Mesendoderm (in vitro differentiated cells): ENCODE measurements at regions not wholly inside any gene's neighbourhood (a gene's known extent, or its start where the extent isn't known, plus 50 kb on each side); places are given as distances from the start of the nearest gene placed in this dataset.

Experiments used
- DNase-seq: peaks from one replicate; pipeline ENCODE4 v3.0.0; 2013
- H2AK5ac ChIP-seq: 2 replicates; pipeline ENCODE4 v1.6.1; 2013; ENCODE audit warnings: low read length, inconsistent platforms
- H2BK120ac ChIP-seq: 2 replicates; pipeline ENCODE4 v1.6.1; 2013; ENCODE audit warnings: low read depth, mild to moderate bottlenecking, low read length, moderate library complexity, mixed read lengths
- H2BK15ac ChIP-seq: replicated peaks from 2 replicates; pipeline ENCODE4 v1.6.1; 2013; ENCODE audit warnings: low read depth, mild to moderate bottlenecking, moderate library complexity
- H2BK5ac ChIP-seq: 2 replicates; pipeline ENCODE4 v1.6.1; 2013; ENCODE audit warnings: low read length, inconsistent platforms
- H3K18ac ChIP-seq: 2 replicates; pipeline ENCODE4 v1.6.1; 2013; ENCODE audit warnings: mild to moderate bottlenecking, low read length, mixed read lengths
- H3K23ac ChIP-seq: one replicate; pipeline ENCODE4 v1.6.1; 2013; ENCODE audit warnings: low read length
- H3K27ac ChIP-seq: 2 replicates; pipeline ENCODE4 v1.5.1; 2013; ENCODE audit warnings: low read depth, mild to moderate bottlenecking, inconsistent platforms, low read length, moderate library complexity
- H3K27me3 ChIP-seq: 2 replicates; pipeline ENCODE4 v1.6.1; 2013; ENCODE audit warnings: low read length, control low read depth, mild to moderate bottlenecking, inconsistent platforms; ENCODE audit not compliant: insufficient read depth, poor library complexity
- H3K36me3 ChIP-seq: 2 replicates; pipeline ENCODE4 v1.6.1; 2013; ENCODE audit warnings: low read length, inconsistent platforms; ENCODE audit not compliant: control insufficient read depth, insufficient read depth
- H3K4ac ChIP-seq: one replicate; pipeline ENCODE4 v1.6.1; 2013; ENCODE audit warnings: low read depth, mild to moderate bottlenecking, low read length, moderate library complexity
- H3K4me1 ChIP-seq: 2 replicates; pipeline ENCODE4 v1.6.1; 2013; ENCODE audit warnings: low read depth, low read length, inconsistent platforms; ENCODE audit not compliant: control insufficient read depth
- H3K4me2 ChIP-seq: 2 replicates; pipeline ENCODE4 v1.6.1; 2013; ENCODE audit warnings: low read length
- H3K4me3 ChIP-seq: 2 replicates; pipeline ENCODE4 v1.5.1; 2013; ENCODE audit warnings: mild to moderate bottlenecking, low read length
- H3K56ac ChIP-seq: one replicate; pipeline ENCODE4 v1.6.1; 2013; ENCODE audit warnings: low read length
- H3K79me1 ChIP-seq: 2 replicates; pipeline ENCODE4 v1.6.1; 2013; ENCODE audit warnings: low read length, inconsistent platforms
- H3K79me2 ChIP-seq: 2 replicates; pipeline ENCODE4 v1.6.1; 2013; ENCODE audit warnings: mild to moderate bottlenecking, low read length; ENCODE audit not compliant: control insufficient read depth, insufficient read depth
- H3K9ac ChIP-seq: 2 replicates; pipeline ENCODE4 v1.6.1; 2013; ENCODE audit warnings: low read length, inconsistent platforms
- H4K5ac ChIP-seq: one replicate; pipeline ENCODE4 v1.6.1; 2013; ENCODE audit warnings: low read length
- H4K8ac ChIP-seq: one replicate; pipeline ENCODE4 v1.6.1; 2013; ENCODE audit warnings: low read depth, mild to moderate bottlenecking, control low read depth, low read length, moderate library complexity
- WGBS: extraction: QIAGEN DNeasy Blood & Tissue Kit; methylation state at CpG from one replicate; pipeline ENCODE4 v1.1.7; 2013; ENCODE audit warnings: low lambda C conversion rate, missing lambda C conversion rate; ENCODE audit not compliant: insufficient coverage; ENCODE audit errors: extremely low coverage; 5-methylcytosine and 5-hydroxymethylcytosine counted together

DNA sequence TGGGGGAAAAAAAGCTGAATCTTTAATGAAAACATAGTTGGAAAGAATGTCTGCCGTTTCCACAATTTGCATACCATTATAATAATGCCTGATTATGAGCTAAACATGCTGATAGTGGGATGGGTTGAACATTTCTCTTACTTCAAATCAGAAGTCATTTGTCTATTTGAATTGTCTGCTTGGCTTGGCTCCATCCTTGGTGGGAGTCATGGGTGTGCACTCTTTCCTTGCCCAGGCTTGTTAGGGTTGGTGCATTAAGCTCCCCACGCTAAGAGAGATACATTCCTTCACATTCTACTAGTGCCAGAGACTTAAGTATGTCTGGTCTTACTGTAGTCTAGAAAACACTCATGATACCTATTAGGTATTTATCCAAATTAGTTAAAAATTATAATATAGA is 121.4 kb upstream of the RARB start:
- H3K27ac ChIP-seq: no peak overlapping the region

DNA sequence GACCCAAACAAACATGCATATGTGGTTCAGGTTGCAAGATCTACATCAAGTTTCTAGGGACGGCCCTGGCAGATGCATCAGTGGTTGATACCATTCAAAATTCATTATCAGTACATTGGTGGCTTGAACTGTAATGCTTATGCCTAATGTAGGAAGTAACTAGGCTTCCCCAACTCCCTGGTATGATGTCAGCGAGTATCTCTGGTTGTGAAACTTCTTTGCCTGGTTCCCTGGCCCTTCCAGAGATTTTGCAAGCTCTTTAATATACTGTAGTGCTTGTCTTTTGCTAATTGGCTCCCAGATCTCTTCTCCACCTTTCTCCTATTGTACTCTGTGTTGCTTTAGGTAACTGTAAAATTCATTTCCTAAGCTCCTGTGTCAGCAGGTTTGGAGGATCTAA is 114.8 kb upstream of the RARB start:
- no peaks in the 10 kb centered on the region for H3K36me3 ChIP-seq
- no peak overlapping the region for H3K27ac ChIP-seq
- H2BK15ac ChIP-seq: no peak overlapping the region
- H2BK5ac ChIP-seq: no peak overlapping the region
- H3K27me3 ChIP-seq: no peaks in the 10 kb centered on the region
- H3K23ac ChIP-seq: no peak overlapping the region
- no peak overlapping the region for H3K4me3 ChIP-seq
- no peak overlapping the region for H3K9ac ChIP-seq
- H3K79me2 ChIP-seq: no peaks in the 10 kb centered on the region
- no peaks in the 10 kb centered on the region for H3K4me1 ChIP-seq
- H3K4me2 ChIP-seq: no peak overlapping the region
- H3K56ac ChIP-seq: no peak overlapping the region
- H3K4ac ChIP-seq: no peak overlapping the region
- no peaks in the 10 kb centered on the region for H3K79me1 ChIP-seq
- WGBS: no CpG with 5 or more reads among the region's 2 CpGs
- no peak overlapping the region for H2BK120ac ChIP-seq
- DNase-seq: no peak
- no peak overlapping the region for H2AK5ac ChIP-seq
- no peak overlapping the region for H4K8ac ChIP-seq
- H4K5ac ChIP-seq: no peak overlapping the region
- H3K18ac ChIP-seq: no peak overlapping the region

More for the DNA sequence above, 121.4 kb upstream of the RARB start:
- no CpG with 5 or more reads among the region's 2 CpGs for WGBS
- Histone ChIP-seq H3K79me2 (no peaks in the 10 kb centered on the region), H2BK5ac (no peak overlapping the region), H4K8ac (no peak overlapping the region), H3K23ac (no peak overlapping the region), H4K5ac (no peak overlapping the region), H3K56ac (no peak overlapping the region), H3K18ac (no peak overlapping the region), H2AK5ac (no peak overlapping the region), H3K79me1 (no peaks in the 10 kb centered on the region), H2BK120ac (no peak overlapping the region), H3K4me3 (no peak overlapping the region), H3K4me1 (peaks cover 4% of the 10 kb centered on the region), H3K4me2 (no peak overlapping the region), H3K27me3 (no peaks in the 10 kb centered on the region), H2BK15ac (no peak overlapping the region), H3K4ac (no peak overlapping the region), H3K9ac (no peak overlapping the region), H3K36me3 (no peaks in the 10 kb centered on the region)
- no peak for DNase-seq

DNA sequence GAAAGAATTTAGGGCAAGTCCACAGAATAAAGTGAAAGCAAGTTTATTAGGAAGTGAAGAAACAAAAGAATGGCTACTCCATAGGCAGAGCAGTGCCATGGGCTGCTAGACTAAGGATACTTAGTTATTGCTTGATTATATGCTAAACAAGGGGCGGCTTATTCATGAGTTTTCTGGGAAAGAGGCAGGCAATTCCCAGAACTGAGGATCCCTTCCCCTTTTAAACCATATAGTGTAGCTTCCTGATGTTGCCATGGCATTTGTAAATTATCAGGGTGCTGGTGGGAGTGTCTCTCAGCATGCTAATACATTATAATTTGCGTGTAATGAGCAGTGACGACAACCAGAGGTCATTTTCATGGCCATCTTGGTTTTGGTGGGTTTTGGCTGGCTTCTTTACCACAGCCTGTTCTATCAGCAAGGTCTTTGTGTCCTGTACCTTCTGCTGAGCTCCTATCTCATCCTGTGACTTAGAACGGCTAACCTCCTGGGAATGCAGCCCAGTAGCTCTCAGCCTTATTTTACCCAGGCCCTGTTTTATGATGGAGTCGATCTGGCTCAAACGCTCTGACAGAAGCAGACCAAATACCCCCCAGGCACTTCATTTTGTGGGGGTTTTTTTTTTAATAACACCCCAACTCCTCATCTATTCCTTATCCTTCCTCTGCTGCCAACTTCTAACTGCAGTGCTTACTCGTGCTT is 103.0 kb upstream of the RARB start:
- no CpG with 5 or more reads among the region's 7 CpGs for WGBS
- H2BK5ac ChIP-seq: no peak overlapping the region
- H3K18ac ChIP-seq: no peak overlapping the region
- no peaks in the 10 kb centered on the region for H3K4me1 ChIP-seq
- no peak overlapping the region for H2BK120ac ChIP-seq
- no peaks in the 10 kb centered on the region for H3K79me1 ChIP-seq
- H3K56ac ChIP-seq: no peak overlapping the region
- no peak overlapping the region for H2BK15ac ChIP-seq
- H3K9ac ChIP-seq: no peak overlapping the region
- no peak overlapping the region for H3K23ac ChIP-seq
- DNase-seq: no peak
- no peak overlapping the region for H4K5ac ChIP-seq
- H3K4ac ChIP-seq: no peak overlapping the region
- H3K4me3 ChIP-seq: no peak overlapping the region
- no peaks in the 10 kb centered on the region for H3K27me3 ChIP-seq
- no peak overlapping the region for H2AK5ac ChIP-seq
- H4K8ac ChIP-seq: no peak overlapping the region
- H3K27ac ChIP-seq: no peak overlapping the region
- no peaks in the 10 kb centered on the region for H3K79me2 ChIP-seq
- no peaks in the 10 kb centered on the region for H3K36me3 ChIP-seq
- no peak overlapping the region for H3K4me2 ChIP-seq

DNA sequence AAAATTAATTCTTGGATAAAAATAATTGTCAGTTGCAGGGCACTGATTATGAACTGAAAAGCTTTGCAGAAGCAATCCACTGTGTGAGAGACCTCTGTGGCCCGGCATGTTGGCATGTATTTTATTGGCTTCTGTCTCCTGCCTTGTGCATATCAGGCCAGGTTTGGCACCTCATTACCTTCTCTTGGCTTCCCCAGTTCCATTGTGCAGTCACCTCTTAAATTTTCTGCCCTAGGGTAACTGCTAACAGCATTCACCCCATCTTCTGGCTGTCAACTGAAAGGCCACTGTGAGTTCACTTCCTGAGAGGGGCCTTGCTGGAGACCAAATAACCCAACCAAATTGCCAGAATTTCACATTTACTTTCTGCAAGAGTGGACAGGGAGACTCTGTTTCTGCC is 92.7 kb upstream of the RARB start:
- H2BK15ac ChIP-seq: no peak overlapping the region
- no peak overlapping the region for H4K8ac ChIP-seq
- WGBS: no CpG with 5 or more reads among the region's 1 CpG
- H3K4ac ChIP-seq: no peak overlapping the region
- no peak overlapping the region for H2BK120ac ChIP-seq
- H3K79me2 ChIP-seq: no peaks in the 10 kb centered on the region
- no peak overlapping the region for H3K9ac ChIP-seq
- peak overlapping the region; percentile 17 for H3K56ac ChIP-seq
- H3K4me2 ChIP-seq: no peak overlapping the region
- no peak overlapping the region for H3K27ac ChIP-seq
- H2AK5ac ChIP-seq: no peak overlapping the region
- no peak overlapping the region for H3K23ac ChIP-seq
- no peaks in the 10 kb centered on the region for H3K4me1 ChIP-seq
- H3K18ac ChIP-seq: no peak overlapping the region
- H3K36me3 ChIP-seq: no peaks in the 10 kb centered on the region
- DNase-seq: no peak
- H3K27me3 ChIP-seq: no peaks in the 10 kb centered on the region
- no peaks in the 10 kb centered on the region for H3K79me1 ChIP-seq
- H4K5ac ChIP-seq: no peak overlapping the region
- no peak overlapping the region for H3K4me3 ChIP-seq
- H2BK5ac ChIP-seq: no peak overlapping the region

DNA sequence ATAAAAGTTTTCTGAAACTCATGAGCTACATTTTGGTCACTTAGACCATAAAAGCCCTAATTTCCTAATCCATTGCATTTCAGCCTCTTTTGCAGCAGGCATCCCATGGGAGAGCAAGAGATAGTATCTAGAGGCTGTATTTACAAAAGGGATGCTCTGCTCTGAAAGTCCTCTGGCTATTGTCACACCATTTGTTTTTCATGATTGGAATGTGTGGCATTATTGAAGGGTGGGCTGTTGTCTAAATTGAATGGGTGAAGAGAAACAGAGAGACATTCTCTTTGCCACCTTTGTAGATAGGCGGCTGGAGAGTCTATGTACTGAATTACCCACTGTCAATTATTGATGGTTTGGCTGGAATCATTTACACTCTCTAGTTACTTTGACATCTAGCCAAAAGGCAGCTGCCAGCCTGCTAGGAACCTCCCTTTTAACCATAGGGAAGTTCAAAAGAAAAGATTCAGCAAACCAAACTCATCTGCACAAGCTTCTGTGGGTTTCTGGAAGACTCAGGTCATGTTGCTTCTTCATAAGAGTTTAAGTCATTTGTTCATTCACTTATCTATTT is 89.8 kb upstream of the RARB start:
- H3K4me2 ChIP-seq: no peak overlapping the region
- peak; percentile 92 for DNase-seq
- H3K9ac ChIP-seq: no peak overlapping the region
- H3K27ac ChIP-seq: peak overlapping the region; percentile 36
- H3K4me3 ChIP-seq: no peak overlapping the region
- H3K18ac ChIP-seq: no peak overlapping the region
- peak overlapping the region; percentile 36 for H3K4ac ChIP-seq
- H3K23ac ChIP-seq: no peak overlapping the region
- H3K79me2 ChIP-seq: no peaks in the 10 kb centered on the region
- no peak overlapping the region for H3K56ac ChIP-seq
- no peak overlapping the region for H4K5ac ChIP-seq
- H3K27me3 ChIP-seq: no peaks in the 10 kb centered on the region
- no peak overlapping the region for H2AK5ac ChIP-seq
- no peaks in the 10 kb centered on the region for H3K36me3 ChIP-seq
- WGBS: no CpG with 5 or more reads among the region's 1 CpG
- H2BK120ac ChIP-seq: no peak overlapping the region
- H3K4me1 ChIP-seq: no peaks in the 10 kb centered on the region
- H2BK5ac ChIP-seq: no peak overlapping the region
- H3K79me1 ChIP-seq: no peaks in the 10 kb centered on the region
- no peak overlapping the region for H4K8ac ChIP-seq
- H2BK15ac ChIP-seq: no peak overlapping the region

DNA sequence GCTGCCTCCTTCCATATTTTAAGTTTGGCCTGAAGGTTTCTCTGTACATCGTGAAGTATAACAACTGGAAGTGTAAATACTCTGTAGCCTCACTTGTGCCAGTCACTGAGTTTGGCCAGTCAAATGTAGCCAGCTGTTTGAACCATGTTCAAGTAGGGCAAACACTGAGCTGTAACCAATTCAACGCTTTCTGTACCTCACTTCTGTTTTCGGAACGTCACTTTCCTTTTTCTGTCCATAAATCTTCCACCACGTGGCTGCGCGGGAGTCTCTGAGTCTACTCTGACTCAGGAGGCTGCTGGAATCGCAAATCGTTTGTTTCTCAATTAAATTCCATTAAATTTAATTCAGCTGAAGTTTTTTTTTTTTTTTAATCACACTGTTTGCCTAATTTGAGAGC is 88.8 kb upstream of the RARB start:
- H3K23ac ChIP-seq: no peak overlapping the region
- H3K27ac ChIP-seq: no peak overlapping the region
- H2BK120ac ChIP-seq: no peak overlapping the region
- H3K79me2 ChIP-seq: no peaks in the 10 kb centered on the region
- no peaks in the 10 kb centered on the region for H3K36me3 ChIP-seq
- H4K8ac ChIP-seq: no peak overlapping the region
- no peak for DNase-seq
- H3K9ac ChIP-seq: no peak overlapping the region
- H3K4me1 ChIP-seq: no peaks in the 10 kb centered on the region
- no peaks in the 10 kb centered on the region for H3K27me3 ChIP-seq
- H3K4me2 ChIP-seq: no peak overlapping the region
- no peak overlapping the region for H3K4me3 ChIP-seq
- H2AK5ac ChIP-seq: no peak overlapping the region
- H3K79me1 ChIP-seq: no peaks in the 10 kb centered on the region
- no peak overlapping the region for H3K18ac ChIP-seq
- no peak overlapping the region for H2BK15ac ChIP-seq
- H4K5ac ChIP-seq: no peak overlapping the region
- H3K4ac ChIP-seq: no peak overlapping the region
- no CpG with 5 or more reads among the region's 9 CpGs for WGBS
- no peak overlapping the region for H3K56ac ChIP-seq
- peak overlapping the region; percentile 11 for H2BK5ac ChIP-seq
